Parathyroid adenoma (tissue), 2 donors: ENCODE measurements at regions not wholly inside any gene's neighbourhood (a gene's known extent, or its start where the extent isn't known, plus 50 kb on each side); places are given as distances from the start of the nearest gene placed in this dataset.
A peak's percentile ranks its signal among the peaks of the same experiment; 100 is the strongest.

Experiments
- H2AFZ ChIP-seq: fragments of 300-600 bp; sonication (generic); one replicate; pipeline ENCODE4 v1.7.0; 2017; ENCODE audit warnings: antibody characterized with exemption, mild to moderate bottlenecking
- H3K27ac ChIP-seq: fragments of 300-600 bp; sonication (generic); one replicate; pipeline ENCODE4 v1.7.0; 2017
- H3K27me3 ChIP-seq: fragments of 300-600 bp; sonication (generic); one replicate; pipeline ENCODE4 v1.7.0; 2017; ENCODE audit warnings: low read length; ENCODE audit not compliant: control insufficient read depth, insufficient read depth
- H3K36me3 ChIP-seq: fragments of 300-600 bp; sonication (generic); one replicate; pipeline ENCODE4 v1.7.0; 2017; ENCODE audit warnings: low read length; ENCODE audit not compliant: control insufficient read depth, insufficient read depth
- H3K4me1 ChIP-seq: fragments of 300-600 bp; sonication (generic); one replicate; pipeline ENCODE4 v1.7.0; 2017; ENCODE audit warnings: control low read depth
- H3K4me2 ChIP-seq: fragments of 300-600 bp; sonication (generic); one replicate; pipeline ENCODE4 v1.7.0; 2017; ENCODE audit warnings: low read length
- H3K4me3 ChIP-seq: fragments of 300-600 bp; sonication (generic); one replicate; pipeline ENCODE4 v1.7.0; 2017; ENCODE audit warnings: low read depth, low read length
- H3K79me2 ChIP-seq: fragments of 300-600 bp; sonication (generic); one replicate; pipeline ENCODE4 v1.7.0; 2017; ENCODE audit warnings: control low read depth
- H3K9ac ChIP-seq: fragments of 300-600 bp; sonication (generic); one replicate; pipeline ENCODE4 v1.7.0; 2017; ENCODE audit warnings: mild to moderate bottlenecking
- H3K9me3 ChIP-seq: fragments of 300-600 bp; sonication (generic); one replicate; pipeline ENCODE4 v1.7.0; 2017; ENCODE audit warnings: low read length; ENCODE audit not compliant: control insufficient read depth
- TF ChIP-seq, protein P1 (sequence below): fragments of 300-600 bp; sonication (generic); IDR thresholded peaks from one replicate; pipeline ENCODE4 v1.7.0; 2017; ENCODE audit warnings: antibody characterized with exemption, mild to moderate bottlenecking
- donor health status: primary hyperparathyroidism.

DNA sequence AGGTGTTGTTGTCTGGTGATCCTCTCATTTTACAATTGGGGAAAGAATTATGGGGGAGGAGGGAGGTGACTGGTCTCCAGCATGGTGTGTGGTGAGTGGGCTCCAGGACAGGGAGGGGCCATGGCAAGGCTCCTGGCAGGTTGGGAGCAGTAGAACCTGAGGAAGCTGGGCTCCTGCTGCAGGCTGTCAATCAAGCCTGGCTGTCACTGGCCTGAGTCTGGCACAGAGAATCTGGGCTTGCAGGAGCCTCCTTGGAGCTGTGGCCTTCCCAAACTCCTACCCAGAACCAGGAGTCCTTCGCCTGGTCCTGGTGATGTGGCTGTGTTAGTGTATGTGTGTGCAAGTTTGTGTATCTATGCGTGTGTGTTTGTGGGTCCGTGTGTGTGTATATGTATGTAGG is 131.9 kb upstream of the CSF3R start:
- Histone ChIP-seq H2AFZ (no peak overlapping the region), H3K27ac (no peak overlapping the region), H3K79me2 (no peaks in the 10 kb centered on the region), H3K4me1 (no peaks in the 10 kb centered on the region), H3K4me3 (no peak overlapping the region), H3K9me3 (no peaks in the 10 kb centered on the region), H3K36me3 (no peaks in the 10 kb centered on the region), H3K9ac (no peak overlapping the region), H3K4me2 (no peak overlapping the region), H3K27me3 (no peaks in the 10 kb centered on the region)
- TF ChIP-seq, protein P1, sequence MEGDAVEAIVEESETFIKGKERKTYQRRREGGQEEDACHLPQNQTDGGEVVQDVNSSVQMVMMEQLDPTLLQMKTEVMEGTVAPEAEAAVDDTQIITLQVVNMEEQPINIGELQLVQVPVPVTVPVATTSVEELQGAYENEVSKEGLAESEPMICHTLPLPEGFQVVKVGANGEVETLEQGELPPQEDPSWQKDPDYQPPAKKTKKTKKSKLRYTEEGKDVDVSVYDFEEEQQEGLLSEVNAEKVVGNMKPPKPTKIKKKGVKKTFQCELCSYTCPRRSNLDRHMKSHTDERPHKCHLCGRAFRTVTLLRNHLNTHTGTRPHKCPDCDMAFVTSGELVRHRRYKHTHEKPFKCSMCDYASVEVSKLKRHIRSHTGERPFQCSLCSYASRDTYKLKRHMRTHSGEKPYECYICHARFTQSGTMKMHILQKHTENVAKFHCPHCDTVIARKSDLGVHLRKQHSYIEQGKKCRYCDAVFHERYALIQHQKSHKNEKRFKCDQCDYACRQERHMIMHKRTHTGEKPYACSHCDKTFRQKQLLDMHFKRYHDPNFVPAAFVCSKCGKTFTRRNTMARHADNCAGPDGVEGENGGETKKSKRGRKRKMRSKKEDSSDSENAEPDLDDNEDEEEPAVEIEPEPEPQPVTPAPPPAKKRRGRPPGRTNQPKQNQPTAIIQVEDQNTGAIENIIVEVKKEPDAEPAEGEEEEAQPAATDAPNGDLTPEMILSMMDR = no peak

DNA sequence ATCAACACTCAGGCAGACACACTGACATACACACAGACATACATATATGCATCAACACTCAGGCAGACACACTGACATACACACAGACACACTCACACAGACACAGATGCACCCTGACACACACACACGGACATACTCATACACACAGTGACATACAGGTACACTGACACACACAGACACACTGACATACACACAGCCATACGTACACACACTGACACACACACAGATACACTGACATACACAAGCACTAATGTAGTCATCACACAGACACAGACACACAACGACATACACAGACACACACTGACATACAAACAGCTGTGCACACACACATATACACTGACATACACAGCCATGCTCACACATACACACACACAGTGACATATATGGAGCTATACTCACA is 131.0 kb upstream of the CSF3R start:
- no peak overlapping the region for H3K4me3 ChIP-seq
- no peaks in the 10 kb centered on the region for H3K36me3 ChIP-seq
- no peaks in the 10 kb centered on the region for H3K79me2 ChIP-seq
- TF ChIP-seq, protein P1 = no peak
- no peak overlapping the region for H3K9ac ChIP-seq
- H3K27me3 ChIP-seq = no peaks in the 10 kb centered on the region
- no peak overlapping the region for H3K27ac ChIP-seq
- H3K4me2 ChIP-seq = no peak overlapping the region
- no peaks in the 10 kb centered on the region for H3K9me3 ChIP-seq
- no peaks in the 10 kb centered on the region for H3K4me1 ChIP-seq
- H2AFZ ChIP-seq = no peak overlapping the region

DNA sequence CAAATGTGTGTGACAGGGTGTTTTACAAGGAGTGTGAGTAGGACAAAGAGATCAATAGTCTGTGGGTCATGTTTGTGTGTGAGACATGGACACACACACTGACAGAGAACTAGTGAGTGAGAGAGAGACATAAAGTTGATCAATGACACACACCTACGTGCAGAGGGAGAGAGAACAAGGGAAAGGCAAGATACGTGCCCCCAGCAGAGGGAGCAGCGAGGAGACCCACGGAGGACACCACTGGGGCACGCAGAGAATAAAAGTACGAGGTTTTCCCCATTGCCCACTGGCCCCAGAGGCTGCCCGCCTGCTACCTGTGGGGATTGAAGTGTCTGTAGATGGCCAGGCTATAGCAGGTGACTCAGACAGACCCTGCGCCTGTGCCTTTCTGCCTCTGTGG is 130.2 kb upstream of the CSF3R start:
- Histone ChIP-seq H3K9me3 (no peaks in the 10 kb centered on the region), H3K27me3 (no peaks in the 10 kb centered on the region), H3K36me3 (no peaks in the 10 kb centered on the region), H3K4me2 (no peak overlapping the region), H3K4me3 (no peak overlapping the region), H2AFZ (no peak overlapping the region), H3K79me2 (no peaks in the 10 kb centered on the region), H3K9ac (no peak overlapping the region), H3K27ac (no peak overlapping the region), H3K4me1 (no peaks in the 10 kb centered on the region)
- TF ChIP-seq, protein P1 = no peak

DNA sequence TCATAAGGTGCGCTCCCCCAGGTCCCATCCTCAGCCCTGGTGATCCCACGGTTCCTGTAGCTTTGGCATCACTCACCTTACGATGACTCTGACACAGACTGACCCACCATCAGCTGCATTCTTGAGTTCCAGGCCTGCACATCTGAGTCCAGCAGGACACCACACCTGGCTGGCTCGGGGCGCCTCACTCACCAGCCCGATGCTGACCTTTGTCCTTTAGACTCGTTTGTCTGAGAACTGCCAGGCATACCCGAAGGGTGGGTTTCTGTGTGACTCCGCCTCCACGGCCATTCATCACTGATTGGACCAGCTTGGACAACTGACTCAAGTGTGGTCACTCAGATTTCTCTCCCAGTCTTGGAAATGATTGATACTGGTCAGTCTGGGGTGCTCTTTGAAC is 129.4 kb upstream of the CSF3R start:
- Histone ChIP-seq H3K9ac (no peak overlapping the region), H3K27me3 (no peaks in the 10 kb centered on the region), H3K9me3 (no peaks in the 10 kb centered on the region), H2AFZ (no peak overlapping the region), H3K4me2 (no peak overlapping the region), H3K27ac (no peak overlapping the region), H3K4me1 (no peaks in the 10 kb centered on the region), H3K79me2 (no peaks in the 10 kb centered on the region), H3K4me3 (no peak overlapping the region), H3K36me3 (no peaks in the 10 kb centered on the region)
- TF ChIP-seq, protein P1 = no peak

DNA sequence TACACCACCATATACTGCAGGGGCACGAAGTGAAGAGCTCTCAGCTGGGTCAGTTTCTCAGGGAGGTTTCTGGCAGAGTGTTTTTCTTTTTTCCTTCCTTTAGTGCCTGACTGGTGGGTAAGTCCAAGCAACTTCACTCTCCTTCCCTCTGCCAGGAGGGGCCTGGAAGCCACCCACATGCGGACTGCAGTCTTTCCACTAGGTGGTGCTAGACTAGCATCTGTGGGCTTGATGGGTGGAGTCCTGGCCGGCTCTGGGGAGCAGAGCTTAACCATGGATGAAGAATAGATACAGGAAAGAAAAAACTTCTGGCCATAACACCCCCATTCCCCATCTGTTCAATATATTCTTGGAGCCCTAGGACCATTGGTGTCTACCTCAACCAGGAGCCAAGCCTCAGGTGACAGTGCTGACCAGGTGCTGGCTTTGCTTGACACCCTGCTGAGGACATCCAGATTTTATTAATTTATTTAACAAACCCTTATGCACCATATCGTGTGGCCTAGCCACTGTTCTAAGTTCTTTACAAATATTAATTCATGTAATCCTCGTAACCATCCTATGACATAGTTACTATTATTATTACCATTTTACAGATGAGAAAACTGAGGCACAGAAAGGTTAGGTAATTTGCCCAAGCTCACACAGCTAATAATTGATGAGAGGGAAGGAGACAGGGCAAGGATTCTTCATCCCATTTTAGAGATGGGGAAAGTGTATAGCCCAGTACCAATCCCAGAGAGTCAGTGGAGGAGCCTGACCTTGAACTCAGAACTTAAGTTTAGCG is 126.7 kb upstream of the CSF3R start:
- no peak overlapping the region for H3K27ac ChIP-seq
- TF ChIP-seq, protein P1 = peak; percentile 41
- no peaks in the 10 kb centered on the region for H3K4me1 ChIP-seq
- no peaks in the 10 kb centered on the region for H3K27me3 ChIP-seq
- H3K9me3 ChIP-seq = no peaks in the 10 kb centered on the region
- no peaks in the 10 kb centered on the region for H3K36me3 ChIP-seq
- H3K4me2 ChIP-seq = no peak overlapping the region
- no peak overlapping the region for H3K9ac ChIP-seq
- H3K4me3 ChIP-seq = no peak overlapping the region
- no peaks in the 10 kb centered on the region for H3K79me2 ChIP-seq
- H2AFZ ChIP-seq = no peak overlapping the region
